Activated naive CD4-positive, alpha-beta T cell treated with Interleukin-2 at 50 U/mL for 16 hours (primary cell): ENCODE measurements at regions not wholly inside any gene's neighbourhood (a gene's known extent, or its start where the extent isn't known, plus 50 kb on each side); places are given as distances from the start of the nearest gene placed in this dataset.
"Not testable (repeated sequence)": the region's sequence is repeated elsewhere in the genome, so short reads cannot be mapped to it uniquely, and the experiment has no call there.

Experiments
- DNase-seq: peaks from one replicate; pipeline ENCODE4 v3.0.0-alpha.2; 2020

- not testable (repeated sequence) for DNase-seq
Observed at GRCh38 chr16:58983181-58983965, 249.3 kb upstream of the GOT2 start.

DNA sequence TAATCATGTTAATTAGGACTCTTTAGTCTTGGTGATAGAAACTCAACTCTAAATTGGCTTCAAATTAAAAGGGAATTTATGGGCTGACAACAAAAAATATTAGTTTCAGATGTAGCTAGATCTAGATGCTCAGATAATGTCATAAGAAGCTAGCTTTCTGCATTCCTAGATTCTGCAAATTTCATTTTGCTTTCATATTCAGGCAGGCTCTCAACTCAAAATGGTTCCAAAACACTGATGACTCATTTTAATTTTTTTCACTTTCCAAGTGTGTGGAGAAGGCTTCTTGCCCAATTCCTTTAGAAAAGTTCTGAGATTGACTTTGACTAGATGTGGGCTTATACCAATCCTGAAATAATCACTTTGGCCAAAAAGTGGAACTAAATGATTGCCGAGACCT lies 236.7 kb upstream of the GOT2 start:
- no peak for DNase-seq

DNA sequence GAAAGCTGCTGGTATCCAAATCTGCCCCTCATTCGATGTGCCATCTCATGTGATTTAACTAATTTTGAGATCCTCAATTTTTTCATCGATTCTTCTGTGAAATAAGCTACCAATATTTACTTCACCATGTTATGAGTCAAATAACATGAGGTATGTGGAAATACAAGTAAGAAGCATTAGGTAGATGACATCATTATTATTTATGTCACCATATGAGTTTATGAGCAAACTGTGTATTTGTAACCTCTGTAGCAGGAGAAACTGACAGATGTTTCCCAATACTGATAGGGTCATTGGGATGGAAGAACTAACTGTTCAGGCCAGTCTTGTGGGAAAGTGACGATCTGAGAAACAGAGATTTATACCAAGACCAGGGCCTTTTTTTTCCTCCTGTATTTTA lies 229.4 kb upstream of the GOT2 start:
- DNase-seq: no peak

- no peak for DNase-seq
Observed at GRCh38 chr16:58962811-58963210, 228.7 kb upstream of the GOT2 start.

- DNase-seq: no peak
Observed at GRCh38 chr16:58960484-58960883, 226.4 kb upstream of the GOT2 start.

GRCh38 chr16:58960034-58960433 lies 225.9 kb upstream of the GOT2 start:
- DNase-seq: no peak

DNA sequence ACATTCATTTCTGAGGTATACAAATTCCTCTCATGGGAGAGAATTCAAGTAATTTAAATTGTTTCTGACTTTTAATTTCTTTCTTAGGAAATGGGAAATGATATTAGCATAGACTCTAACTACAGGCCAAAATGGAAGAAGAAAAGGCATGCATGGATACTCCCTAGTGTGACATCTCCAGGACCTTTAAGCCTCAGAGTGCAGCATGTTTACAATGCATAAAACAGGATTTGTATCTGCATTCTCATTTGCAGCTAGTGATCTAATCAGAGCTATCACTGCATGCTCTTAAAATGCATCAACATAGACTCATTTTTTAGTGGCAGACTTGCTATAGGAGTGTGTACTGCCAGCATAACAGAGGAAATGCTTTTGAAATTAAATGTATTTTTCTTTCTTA lies 224.6 kb upstream of the GOT2 start:
- no peak for DNase-seq

- no peak for DNase-seq
Observed at GRCh38 chr16:58948244-58948643, 214.1 kb upstream of the GOT2 start.

DNA sequence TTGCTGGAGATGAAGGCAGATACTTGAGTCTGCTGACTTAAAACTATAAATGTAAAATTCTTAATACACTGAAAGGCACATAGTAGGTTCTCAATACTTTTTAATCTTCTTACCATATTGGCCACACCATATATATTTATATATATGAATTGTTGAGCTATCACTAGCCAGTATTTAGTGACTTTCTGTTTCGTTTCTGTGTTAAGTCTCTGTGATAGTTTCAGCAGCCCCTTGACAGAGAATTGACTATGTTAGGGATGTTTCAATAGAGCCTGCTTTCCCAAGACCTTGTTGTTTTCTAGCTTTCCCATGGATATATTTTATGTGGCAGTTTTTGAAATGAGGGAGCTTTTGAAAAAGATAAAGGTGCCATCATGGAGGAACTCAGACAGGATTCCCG lies 206.5 kb upstream of the GOT2 start:
- DNase-seq: no peak

GRCh38 chr16:58938811-58939210 lies 204.7 kb upstream of the GOT2 start:
- no peak for DNase-seq

DNA sequence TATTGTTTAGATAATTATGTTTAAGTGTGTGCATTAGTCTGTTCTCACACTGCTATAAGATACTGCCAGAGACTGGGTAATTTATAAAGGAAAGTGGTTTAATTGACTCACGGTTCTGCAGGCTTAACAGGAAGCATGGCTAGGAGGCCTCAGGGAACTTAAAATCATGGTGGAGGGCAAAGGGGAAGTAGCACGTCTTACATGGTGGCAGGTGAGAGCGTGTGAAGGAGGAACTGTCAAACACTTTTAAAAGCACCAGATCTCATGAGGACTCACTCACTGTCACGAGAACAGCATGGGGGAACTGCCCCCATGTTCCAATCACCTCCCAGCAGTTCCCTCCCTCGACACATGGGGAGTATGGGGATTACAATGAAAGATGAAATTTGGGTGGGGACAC lies 203.5 kb upstream of the GOT2 start:
- no peak for DNase-seq

DNA sequence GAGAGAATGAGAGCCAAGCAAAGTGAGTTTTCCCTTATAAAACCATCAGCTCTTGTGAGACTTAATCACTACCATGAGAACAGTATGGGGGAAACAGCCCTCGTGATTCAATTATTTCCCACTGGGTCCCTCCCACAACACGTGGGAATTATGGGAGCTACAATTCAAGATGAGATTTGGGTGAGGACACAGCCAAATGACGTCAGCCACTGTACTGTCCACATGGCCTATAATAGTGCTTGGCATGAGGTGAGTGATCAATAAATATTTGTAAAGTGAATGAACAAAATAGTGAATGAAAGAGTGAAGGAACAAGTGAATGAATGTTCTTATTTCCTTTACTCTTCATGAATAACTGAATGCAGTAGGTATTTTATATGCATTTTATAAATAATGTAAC lies 199.1 kb upstream of the GOT2 start:
- no peak for DNase-seq

- no peak for DNase-seq
Observed at GRCh38 chr16:58931436-58931835, 197.3 kb upstream of the GOT2 start.

DNA sequence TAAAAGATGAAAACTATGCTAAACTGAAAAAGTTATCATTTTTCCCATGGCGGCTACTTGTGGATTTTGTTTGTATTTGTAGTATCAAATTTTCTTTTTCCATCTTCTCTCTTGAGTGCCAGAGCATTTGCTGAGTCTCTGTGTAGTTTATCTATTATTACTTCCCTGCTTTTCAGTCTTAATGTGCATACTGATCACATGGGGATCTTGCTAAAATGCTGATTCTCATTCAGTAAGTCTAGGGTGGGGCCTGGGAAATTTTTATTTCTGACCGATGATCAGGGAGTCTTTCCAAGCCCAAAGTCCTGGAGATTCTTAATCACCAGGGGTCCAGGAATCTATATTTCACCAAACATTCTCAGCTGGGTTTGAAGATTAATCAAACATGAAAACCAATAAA lies 189.0 kb upstream of the GOT2 start:
- DNase-seq: no peak

- no peak for DNase-seq
Observed at GRCh38 chr16:58913456-58913855, 179.3 kb upstream of the GOT2 start.

DNA sequence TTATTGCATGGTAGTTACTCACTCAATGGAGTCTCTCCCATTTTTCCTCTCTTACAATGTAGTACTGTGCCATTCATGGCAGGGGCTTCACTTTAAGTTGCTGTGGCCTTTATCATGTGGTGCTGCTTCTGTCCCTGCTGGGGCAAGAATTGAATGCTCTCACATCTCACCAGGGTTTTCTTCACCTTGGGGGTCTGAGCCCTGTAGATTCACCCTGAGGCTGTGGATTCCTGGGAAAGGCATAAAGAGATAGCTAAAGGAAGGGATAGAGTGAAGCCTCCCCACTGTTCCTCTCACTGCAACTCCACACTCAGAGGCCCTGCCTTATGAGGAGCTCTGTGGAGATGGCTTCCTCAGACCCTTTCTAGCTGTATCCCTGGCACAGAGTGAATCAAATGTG lies 178.5 kb upstream of the GOT2 start:
- DNase-seq: no peak

DNA sequence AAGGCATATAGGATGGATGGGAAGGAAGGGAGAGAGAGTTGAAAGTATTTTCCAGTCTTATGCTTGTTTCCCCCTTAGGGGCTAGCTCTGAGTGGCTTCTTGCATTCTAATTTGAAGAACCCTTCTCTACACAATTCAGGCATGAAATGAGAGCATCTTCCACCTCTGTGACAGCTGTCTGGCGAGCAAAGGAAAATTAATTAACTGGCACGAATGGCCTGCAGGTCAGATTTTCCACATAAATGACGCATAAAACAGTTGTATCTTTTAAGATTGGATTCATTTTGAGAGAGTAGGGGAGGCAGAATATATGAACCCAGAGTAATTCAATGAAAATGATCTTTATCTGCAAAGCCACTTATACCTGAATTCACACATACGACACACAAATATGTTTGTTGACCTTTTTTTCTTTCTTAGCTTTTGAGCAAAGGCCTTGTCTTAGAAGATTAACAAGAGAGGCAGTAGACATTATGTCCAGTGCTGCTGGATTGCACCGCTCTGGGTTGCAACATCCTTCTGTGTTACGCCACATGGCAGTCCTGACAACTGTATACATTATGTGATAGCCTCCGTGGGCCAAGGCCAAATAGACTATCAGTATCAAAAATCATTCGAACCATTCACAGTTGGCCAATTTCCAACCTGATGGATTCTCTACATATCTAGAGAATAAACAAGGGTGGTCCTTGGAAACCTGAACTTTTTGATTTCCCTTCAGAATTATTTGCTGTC lies 173.0 kb upstream of the GOT2 start:
- no peak for DNase-seq

- DNase-seq: no peak
Observed at GRCh38 chr16:58904291-58904690, 170.2 kb upstream of the GOT2 start.

DNA sequence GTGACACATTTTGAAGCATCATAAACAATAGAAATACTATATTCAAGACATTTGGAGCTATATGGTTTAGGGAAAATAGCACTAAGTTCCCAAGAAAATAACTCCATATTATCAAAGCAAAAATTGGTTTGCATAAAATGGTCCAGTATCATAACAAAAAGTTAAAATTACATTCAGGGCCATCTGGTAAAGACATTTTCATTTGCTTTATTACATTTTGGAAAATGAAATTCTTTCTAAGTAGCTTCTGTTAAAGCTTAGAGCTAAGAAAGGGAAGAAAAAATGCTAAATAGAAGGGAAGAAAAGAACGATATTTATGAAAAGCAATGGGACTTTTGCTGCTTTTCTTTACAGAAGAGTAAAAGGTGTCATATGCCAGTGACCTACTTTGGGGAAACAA lies 155.4 kb upstream of the GOT2 start:
- DNase-seq: no peak

GRCh38 chr16:58885528-58886170 lies 151.5 kb upstream of the GOT2 start:
- DNase-seq: no peak

GRCh38 chr16:58884141-58884540 lies 150.0 kb upstream of the GOT2 start:
- DNase-seq: no peak

DNA sequence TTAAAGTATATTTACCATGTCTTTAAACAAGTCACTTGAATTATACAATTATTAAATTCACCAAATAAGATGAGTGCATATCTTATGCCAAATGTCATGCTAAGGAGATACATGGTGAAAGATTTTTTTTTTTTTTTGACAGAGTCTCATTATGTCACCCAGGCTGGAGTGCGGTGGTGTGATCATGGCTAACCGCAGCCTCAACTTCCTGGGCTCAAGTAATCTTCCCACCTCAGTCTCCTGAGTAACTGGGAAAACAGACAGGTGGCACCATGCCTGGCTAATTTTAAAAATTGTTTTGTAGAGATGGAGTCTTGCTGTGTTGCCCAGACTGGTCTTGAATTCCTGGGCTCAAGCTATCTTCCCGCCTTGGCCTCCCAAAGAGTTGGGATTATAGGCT lies 149.0 kb upstream of the GOT2 start:
- DNase-seq: no peak

DNA sequence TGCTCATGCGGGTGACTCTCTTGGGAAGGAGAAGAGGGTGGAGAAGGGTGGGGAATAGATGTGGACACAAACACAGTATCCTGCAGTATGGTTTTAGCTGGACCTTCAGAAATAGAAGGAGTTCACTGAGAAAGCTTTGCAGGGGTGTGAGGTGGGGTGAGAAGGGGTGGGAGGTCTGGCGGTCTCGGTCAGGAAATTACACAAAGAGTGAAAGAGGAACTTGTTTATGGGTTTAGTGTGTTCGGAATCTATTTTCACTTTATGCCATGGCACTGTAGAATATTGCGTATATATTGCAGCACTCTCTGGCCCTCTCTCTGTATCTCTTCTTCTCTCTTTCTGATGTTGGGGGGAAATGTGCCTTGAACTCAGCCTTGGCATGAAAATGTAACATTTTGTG lies 148.2 kb upstream of the GOT2 start:
- DNase-seq: no peak

DNA sequence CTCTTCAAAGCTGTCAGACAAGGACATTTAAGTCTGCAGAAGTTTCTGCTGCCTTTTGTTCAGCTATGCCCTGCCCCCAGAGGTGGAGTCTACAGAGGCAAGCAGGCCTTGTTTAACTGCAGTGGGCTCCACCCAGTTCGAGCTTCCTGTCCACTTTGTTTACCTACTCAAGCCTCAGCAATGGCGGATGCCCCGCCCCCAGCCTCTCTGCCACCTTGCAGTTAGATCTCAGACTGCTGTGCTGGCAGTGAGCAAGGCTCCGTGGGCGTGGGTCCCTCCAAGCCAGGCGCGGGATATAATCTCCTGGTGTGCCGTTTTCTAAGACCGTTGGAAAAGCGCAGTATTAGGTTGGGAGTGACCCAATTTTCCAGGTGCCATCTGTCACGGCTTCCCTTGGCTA lies 144.5 kb upstream of the GOT2 start:
- not testable (repeated sequence) for DNase-seq
